GM18498 (cell line): ENCODE measurements at regions not wholly inside any gene's neighbourhood (a gene's known extent, or its start where the extent isn't known, plus 50 kb on each side); places are given as distances from the start of the nearest gene placed in this dataset.

ENCODE experiments used
- ATAC-seq: cut with Tn5 transposase; IDR thresholded peaks from one replicate; pipeline ENCODE4 v1.9.1; 2021; ENCODE audit warnings: mild to moderate bottlenecking, moderate library complexity; ENCODE audit not compliant: unreplicated experiment

GRCh38 chr18:78627551-78628346, 351.9 kb upstream of the SALL3 start:
- ATAC-seq, result no peak

DNA sequence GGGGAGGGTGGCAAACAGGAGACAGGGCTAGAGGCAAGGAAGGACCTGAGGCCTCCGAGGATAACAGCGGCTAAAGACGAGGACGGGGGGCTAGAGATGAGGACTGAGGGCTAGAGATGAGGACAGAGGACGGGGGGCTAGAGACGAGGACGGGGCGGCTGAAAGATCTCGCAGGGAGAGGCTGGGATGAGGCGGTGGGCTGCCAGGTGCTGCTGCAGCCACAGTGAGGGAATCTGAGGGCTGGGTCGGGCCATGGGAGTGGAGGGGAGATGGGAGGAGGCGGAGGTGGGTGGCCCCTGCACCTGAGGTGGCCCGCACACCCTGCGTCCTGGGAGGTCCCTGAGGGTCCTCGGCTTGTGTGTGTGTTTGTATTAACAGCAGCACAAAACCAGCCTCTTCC, 350.2 kb upstream of the SALL3 start:
- no peak for ATAC-seq

DNA sequence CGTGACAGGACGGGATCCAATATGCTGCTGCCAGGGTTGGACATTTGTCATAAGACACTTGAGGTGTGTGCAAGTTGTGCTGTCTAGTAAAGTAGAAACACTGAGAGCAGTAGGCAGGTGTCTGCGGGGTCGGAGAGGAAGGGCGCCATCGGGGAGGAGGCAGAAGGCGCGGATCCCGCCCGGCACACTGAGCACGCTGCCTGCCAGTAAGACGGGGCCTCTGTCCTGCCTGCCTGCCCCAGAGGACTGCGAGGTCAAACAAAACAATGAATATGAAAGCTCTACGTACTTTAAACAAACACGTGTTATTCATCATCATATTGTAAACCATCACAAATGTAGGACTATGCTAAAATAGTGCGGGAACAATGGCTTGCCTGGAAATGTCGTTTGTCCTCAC, 349.3 kb upstream of the SALL3 start:
- no peak for ATAC-seq

DNA sequence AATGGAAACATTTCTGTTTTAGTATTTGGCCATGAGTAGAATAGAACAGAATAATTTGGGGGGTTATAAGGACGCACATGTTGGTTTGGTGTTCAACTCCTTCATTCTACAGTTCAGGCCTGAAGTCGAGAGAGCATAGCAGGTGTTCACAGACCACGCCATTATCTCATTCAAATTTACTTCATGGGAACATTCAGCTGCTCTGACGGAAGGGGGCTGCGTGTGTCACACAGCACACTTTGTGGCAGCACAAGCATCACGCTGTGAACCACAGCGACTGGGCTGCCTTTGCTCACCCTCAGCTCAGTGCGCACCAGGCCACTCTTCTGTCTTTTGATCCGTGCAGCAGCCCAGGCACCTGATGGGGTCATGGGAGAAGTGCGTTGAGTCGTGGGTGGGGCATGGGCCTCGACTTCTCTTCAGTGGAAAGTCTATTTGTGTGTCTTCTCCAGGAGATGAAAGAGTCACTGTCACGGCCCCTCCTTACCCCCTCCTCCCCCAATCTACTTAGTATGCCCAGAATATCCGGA, 348.6 kb upstream of the SALL3 start:
- no peak for ATAC-seq

GRCh38 chr18:78632111-78632541, 347.5 kb upstream of the SALL3 start:
- no peak for ATAC-seq

DNA sequence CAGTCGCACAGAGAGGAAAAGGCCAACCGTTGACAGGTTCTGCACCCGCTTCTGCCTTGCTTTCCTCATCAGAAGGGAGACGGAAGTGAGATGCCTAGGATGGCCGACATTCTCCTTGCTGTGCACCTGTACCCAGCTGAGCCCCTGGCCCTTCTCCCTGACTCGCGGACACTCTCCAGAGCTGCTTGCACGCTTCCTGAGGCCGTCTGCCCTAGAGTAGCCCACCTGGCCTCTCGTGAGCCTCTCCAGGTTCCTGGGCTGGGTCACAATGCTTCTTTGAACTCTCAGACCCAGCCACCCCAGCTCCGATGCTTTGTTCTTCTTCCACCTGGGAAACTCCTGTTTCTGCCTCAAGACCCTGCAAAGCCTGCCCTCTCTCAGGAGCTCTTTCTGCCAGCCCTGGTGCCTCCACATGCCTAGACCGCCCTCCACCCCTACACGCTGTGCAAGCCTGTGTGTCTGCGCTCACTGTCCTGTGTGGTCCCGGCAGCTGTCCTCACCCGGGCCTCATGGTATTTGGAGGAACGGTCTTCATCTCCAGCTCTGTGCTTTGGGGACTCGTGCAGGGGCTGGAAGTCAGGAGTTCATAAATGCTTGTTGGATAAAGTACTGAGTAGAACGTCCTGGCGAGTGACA, 345.4 kb upstream of the SALL3 start:
- no peak for ATAC-seq

GRCh38 chr18:78635093-78635800, 344.4 kb upstream of the SALL3 start:
- no peak for ATAC-seq

DNA sequence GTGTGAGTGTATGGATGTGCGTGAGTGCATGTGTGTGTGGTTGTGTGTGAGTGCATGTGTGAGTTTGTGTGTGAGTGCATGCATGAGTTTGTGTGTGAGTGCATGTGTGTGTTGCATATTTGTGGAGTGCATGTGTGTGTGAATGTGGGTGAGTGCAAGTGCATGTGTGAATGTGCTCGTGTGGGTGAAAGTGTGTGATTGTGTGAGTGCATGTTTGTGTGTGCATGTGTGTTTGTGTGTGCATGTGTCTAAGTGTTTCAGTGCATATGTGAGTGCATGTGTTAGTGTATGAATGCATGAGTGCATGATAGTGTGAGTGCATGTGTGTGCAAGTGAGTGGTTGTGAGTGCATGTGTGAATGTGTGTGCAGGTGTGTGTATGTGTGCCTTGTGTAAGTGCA, 343.4 kb upstream of the SALL3 start:
- ATAC-seq, result no peak

DNA sequence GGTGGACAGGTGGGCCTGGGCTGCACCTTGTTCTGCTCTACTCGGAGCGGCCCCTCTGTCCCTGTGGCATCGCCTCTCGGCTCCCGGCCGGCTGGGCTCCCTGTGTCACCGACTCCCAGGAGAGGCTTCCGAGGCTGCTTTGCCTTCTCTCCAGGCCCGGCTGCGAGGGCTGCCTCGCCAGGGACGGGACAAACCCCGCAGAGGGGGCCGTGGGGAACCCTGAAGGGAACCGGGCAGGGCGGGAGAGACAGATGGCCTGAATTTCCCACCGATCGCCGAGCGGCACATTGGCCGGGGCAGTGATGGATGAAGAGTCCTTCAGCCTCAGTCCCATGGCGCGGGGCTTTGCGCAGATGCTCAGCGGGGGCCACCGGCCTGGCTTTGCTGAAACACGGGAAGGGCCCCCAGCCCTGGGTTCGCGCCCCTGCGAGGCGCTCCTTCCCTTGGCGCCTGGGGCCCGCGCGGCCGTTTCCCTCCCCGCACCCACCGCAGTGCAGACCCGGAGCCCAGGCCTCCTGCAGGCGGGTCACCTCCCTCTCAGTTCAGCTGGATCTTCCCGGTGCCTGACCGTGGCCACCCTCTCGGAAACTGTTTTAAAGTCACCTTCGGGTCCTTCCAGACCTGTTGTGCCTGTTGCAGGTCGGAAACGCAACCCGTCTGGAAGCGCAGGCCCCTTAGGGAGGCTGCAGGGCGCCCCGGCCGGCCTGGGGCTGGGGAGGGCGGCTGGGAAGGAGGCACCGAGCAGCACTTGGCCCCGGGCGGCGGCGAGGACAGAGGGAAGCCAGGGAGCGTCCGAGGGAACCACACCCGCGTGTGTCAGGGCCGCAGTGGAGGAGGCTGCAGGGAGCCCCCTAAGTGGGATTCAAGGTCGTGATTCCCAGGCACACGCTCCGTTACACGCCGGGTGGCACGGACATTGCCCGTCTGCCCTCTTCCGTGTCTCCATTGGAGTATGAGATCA, 341.9 kb upstream of the SALL3 start:
- no peak for ATAC-seq

DNA sequence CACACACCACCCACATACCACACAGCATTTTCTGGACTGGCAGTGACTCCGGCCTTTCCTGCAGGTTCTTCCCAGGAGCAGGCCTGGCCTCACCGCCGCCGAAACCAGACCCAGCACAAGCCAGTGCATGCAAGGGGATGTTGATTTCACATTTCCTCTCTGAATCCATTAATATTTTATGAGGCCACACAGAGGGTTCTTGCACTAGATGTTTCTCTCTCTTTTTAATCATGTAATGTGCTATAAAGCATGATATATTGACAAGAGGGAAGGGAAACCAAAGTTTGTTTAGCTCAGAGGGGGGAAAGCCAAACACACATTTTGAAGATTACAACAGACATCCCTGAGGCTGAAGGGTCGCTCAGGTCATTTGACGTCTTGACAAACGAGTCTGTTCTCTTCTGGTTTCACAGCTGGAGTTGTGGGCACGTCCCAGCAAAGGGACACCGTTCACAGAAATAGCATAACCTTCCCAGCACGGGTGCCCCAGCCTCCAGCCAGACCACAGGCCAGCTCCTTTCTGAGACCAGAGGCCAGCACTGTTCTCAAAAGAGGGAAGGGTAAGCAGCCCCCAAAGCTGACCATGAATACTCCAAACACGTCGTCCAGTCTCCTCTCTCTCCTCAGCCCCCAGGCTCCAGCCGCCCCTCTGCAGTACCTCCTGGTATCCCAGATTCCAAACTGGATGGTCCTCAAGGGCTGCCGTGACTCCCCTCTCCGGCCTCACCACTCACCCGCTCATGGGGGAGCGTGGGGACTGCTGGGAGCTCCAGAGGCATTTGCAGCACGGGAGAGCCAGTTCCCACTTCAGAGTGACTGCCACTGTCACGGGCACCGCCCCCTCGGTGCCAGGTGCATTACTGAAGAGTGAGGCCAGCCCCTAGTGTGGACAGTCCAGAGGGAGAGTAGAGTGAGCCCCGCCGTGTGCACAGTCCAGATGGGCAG, 340.3 kb upstream of the SALL3 start:
- no peak for ATAC-seq

- ATAC-seq, result no peak
These were observed 339.2 kb upstream of the SALL3 start for GRCh38 chr18:78640246-78640995.

GRCh38 chr18:78641689-78642231, 337.9 kb upstream of the SALL3 start:
- ATAC-seq, result no peak

GRCh38 chr18:78642296-78642951, 337.2 kb upstream of the SALL3 start:
- no peak for ATAC-seq

DNA sequence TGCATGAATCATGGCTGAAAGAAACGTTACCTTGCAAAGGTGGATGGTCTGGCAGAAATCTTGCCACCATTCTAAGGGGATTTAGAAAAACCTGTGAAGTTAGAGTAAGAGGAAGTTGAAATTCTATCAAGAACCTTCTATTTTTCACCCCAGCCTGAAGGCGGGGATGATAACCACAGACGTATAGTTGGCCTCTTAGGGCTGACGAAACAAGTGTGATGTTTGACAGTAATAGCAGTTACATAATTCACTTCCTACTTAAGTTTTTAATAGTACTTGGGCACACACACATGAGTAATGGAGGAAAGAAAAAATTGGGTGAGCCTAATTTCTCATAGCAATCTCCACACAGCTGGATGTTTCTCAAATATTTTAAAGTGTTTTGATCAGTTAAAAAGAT, 336.6 kb upstream of the SALL3 start:
- no peak for ATAC-seq

DNA sequence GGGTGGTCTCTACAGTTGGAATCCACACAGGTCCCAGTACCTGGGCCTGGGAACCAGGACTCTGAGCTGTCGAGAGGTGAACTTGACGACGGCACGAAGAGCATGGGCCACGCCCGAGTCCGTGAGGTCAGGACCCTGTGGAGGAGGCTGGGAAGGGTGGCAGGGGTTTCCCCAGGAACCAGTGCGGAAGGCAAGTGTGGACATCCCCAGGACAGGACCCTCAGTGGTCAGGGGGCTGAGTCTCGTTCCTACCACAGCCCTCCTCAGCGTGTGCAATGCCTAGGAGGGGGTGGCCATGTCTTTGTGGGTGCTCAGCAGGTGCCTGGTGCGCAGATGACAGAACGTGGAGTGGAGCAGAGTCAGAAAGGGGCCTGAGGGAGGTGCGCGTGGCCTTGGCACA, 335.6 kb upstream of the SALL3 start:
- ATAC-seq, result no peak

DNA sequence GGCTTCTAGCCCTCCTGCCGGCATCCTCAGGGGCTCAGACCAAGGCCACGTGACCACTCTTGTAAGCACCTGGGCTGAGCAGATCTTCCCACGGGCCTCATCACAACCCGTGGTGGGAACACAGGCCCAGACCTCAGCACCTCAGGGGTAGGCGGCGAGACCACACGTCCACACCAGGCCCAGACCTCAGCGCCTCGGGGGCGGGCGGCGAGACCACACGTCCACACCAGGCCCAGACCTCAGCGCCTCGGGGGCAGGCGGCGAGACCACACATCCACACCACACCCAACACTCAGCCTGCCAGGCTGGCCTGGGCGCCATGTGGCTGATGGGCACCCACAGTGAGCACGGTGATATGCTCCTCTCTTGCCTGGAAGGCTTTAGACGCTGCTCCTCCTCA, 334.4 kb upstream of the SALL3 start:
- no peak for ATAC-seq

- no peak for ATAC-seq
These were observed 332.6 kb upstream of the SALL3 start for GRCh38 chr18:78647018-78647417.

DNA sequence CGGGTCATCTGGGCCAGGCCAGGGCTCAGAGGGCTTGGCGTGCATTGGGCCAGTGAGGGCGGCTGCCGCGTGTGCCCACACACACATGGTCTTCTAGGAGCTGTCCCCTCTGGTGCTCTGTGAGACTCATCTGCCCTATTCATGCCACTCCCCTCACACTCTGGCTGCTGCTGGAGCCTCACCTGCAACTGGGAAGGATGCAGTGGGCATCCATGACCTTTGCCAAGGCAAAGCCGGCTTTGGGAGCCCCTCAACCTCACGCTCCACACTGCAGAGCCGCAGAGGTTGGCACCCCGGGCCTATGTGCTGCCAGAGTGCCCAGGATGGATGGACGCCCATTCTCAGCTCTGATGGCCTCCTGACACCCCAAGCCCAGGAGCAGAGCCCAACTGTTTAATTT, 330.2 kb upstream of the SALL3 start:
- no peak for ATAC-seq
